Urinary bladder (tissue), 3 donors: ENCODE measurements at regions not wholly inside any gene's neighbourhood (a gene's known extent, or its start where the extent isn't known, plus 50 kb on each side); places are given as distances from the start of the nearest gene placed in this dataset.

ENCODE experiments used
- DNase-seq: peaks from one replicate; pipeline ENCODE4 v3.0.0-alpha.2; 2015; ENCODE audit errors: extremely low spot score
- H3K27ac ChIP-seq: one replicate; pipeline ENCODE4 v1.5.1; 2013; ENCODE audit warnings: low read depth, mild to moderate bottlenecking, moderate library complexity
- H3K36me3 ChIP-seq: one replicate; pipeline ENCODE4 v1.6.1; 2013; ENCODE audit warnings: mild to moderate bottlenecking, moderate library complexity; ENCODE audit not compliant: insufficient read depth
- H3K4me1 ChIP-seq: one replicate; pipeline ENCODE4 v1.6.1; 2013; ENCODE audit warnings: mild to moderate bottlenecking, moderate library complexity; ENCODE audit not compliant: insufficient read depth
- H3K4me3 ChIP-seq: one replicate; pipeline ENCODE4 v1.5.1; 2013; ENCODE audit warnings: low read depth, low read length
- WGBS: extraction: QIAGEN DNeasy Blood & Tissue Kit; methylation state at CpG from one replicate; pipeline ENCODE4 v1.1.7; 2013; 5-methylcytosine and 5-hydroxymethylcytosine counted together
- donor health status: healthy with polysubstance abuse.
- donor health status: healthy.

GRCh38 chr21:15164678-15165303 lies 100.0 kb upstream of the NRIP1 start:
- H3K36me3 ChIP-seq: no peaks in the 10 kb centered on the region
- no peaks in the 10 kb centered on the region for H3K4me1 ChIP-seq
- no peak for DNase-seq
- no peak overlapping the region for H3K27ac ChIP-seq
- no peak overlapping the region for H3K4me3 ChIP-seq
- WGBS: 73% methylated on average over 2 of the region's 2 CpGs

- no peaks in the 10 kb centered on the region for H3K36me3 ChIP-seq
- no peak overlapping the region for H3K4me3 ChIP-seq
- no peaks in the 10 kb centered on the region for H3K4me1 ChIP-seq
- DNase-seq: no peak
- no peak overlapping the region for H3K27ac ChIP-seq
- 75% methylated on average over 2 of the region's 2 CpGs for WGBS
These were observed 105.8 kb upstream of the NRIP1 start for GRCh38 chr21:15170614-15171013.

GRCh38 chr21:15171546-15171945 lies 106.7 kb upstream of the NRIP1 start:
- H3K4me1 ChIP-seq: no peaks in the 10 kb centered on the region
- 71% methylated on average over 4 of the region's 4 CpGs for WGBS
- H3K36me3 ChIP-seq: no peaks in the 10 kb centered on the region
- DNase-seq: no peak
- no peak overlapping the region for H3K27ac ChIP-seq
- H3K4me3 ChIP-seq: no peak overlapping the region

- 59% methylated on average over 3 of the region's 3 CpGs for WGBS
- Histone ChIP-seq H3K4me1 (no peaks in the 10 kb centered on the region), H3K4me3 (no peak overlapping the region), H3K27ac (no peak overlapping the region), H3K36me3 (no peaks in the 10 kb centered on the region)
- DNase-seq: no peak
These were observed 108.2 kb upstream of the NRIP1 start for GRCh38 chr21:15172963-15173362.

GRCh38 chr21:15174923-15175322 lies 110.1 kb upstream of the NRIP1 start:
- H3K27ac ChIP-seq: no peak overlapping the region
- H3K36me3 ChIP-seq: no peaks in the 10 kb centered on the region
- H3K4me3 ChIP-seq: no peak overlapping the region
- DNase-seq: no peak
- WGBS: 96% methylated on average over 3 of the region's 3 CpGs
- H3K4me1 ChIP-seq: no peaks in the 10 kb centered on the region

GRCh38 chr21:15182731-15183130 lies 117.9 kb upstream of the NRIP1 start:
- Histone ChIP-seq H3K4me1 (no peaks in the 10 kb centered on the region), H3K36me3 (no peaks in the 10 kb centered on the region), H3K27ac (no peak overlapping the region), H3K4me3 (no peak overlapping the region)
- 83% methylated on average over 4 of the region's 4 CpGs for WGBS
- DNase-seq: no peak

DNA sequence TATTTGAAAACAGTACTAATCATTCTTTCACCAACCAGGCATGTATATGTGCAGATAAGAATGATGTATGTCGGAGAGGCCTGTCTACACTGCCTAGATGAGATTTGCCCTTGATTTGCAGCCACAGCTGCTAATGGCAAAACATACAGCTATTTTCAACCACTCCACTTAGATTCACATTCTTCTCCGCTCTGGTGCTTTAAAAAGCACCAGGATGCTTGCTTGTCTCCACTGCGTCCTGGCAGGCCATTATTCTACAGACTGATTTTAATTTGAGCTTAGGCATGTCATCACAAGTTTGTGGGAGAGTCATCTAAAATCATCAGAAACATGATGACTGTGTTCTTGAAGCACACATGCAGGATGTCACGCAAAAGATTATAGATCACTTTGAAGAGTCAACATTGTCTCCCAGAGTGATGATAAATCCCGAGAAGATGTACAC lies 119.0 kb upstream of the NRIP1 start:
- WGBS: 69% methylated on average over 5 of the region's 5 CpGs
- Histone ChIP-seq H3K27ac (no peak overlapping the region), H3K4me3 (no peak overlapping the region), H3K36me3 (no peaks in the 10 kb centered on the region), H3K4me1 (no peaks in the 10 kb centered on the region)
- no peak for DNase-seq

- no peaks in the 10 kb centered on the region for H3K36me3 ChIP-seq
- no peak overlapping the region for H3K4me3 ChIP-seq
- no peak overlapping the region for H3K27ac ChIP-seq
- 79% methylated on average over 3 of the region's 3 CpGs for WGBS
- DNase-seq: no peak
- no peaks in the 10 kb centered on the region for H3K4me1 ChIP-seq
These were observed 125.6 kb upstream of the NRIP1 start for GRCh38 chr21:15190412-15190811.

DNA sequence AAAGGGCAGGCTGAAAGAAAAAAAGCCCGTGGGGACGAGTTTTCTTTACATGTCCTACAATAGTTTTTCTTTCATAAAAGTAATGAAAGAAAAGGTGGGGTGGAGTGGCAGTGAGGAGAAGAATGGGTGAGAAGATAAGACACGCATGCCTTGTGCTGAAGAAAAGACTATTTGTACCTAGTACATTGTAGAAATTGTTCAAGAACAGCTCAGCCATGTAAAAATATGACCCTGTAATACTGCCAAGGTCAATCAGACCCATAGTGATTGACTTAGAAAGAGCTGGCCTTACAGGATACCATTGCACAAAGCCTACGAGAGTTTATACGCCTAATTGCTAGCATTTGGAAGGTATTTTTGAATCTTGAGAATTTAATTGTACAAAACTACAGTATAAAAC lies 126.0 kb upstream of the NRIP1 start:
- DNase-seq: no peak
- H3K27ac ChIP-seq: no peak overlapping the region
- WGBS: 92% methylated on average over 5 of the region's 5 CpGs
- H3K36me3 ChIP-seq: no peaks in the 10 kb centered on the region
- no peak overlapping the region for H3K4me3 ChIP-seq
- H3K4me1 ChIP-seq: no peaks in the 10 kb centered on the region

DNA sequence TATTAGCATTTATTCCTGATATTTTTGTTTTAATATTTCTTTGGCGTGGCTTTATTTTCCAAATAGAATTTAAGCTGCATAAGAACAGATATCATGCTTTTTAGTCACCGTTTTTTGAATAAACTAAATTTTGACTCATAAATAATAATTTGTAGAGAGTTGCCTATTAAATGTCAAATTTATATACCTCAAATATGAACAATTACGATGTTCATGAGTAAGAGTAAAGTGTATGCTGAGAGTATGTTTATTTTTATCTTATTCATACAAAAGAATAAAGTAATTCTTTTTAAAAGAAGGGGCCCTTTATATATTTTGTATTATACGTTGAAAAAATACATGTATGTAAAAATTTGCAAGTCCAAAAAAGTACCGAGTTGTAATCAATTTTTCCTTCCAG lies 126.5 kb upstream of the NRIP1 start:
- Histone ChIP-seq H3K27ac (no peak overlapping the region), H3K4me3 (no peak overlapping the region), H3K36me3 (no peaks in the 10 kb centered on the region), H3K4me1 (no peaks in the 10 kb centered on the region)
- no peak for DNase-seq
- WGBS: 87% methylated on average over 5 of the region's 5 CpGs

DNA sequence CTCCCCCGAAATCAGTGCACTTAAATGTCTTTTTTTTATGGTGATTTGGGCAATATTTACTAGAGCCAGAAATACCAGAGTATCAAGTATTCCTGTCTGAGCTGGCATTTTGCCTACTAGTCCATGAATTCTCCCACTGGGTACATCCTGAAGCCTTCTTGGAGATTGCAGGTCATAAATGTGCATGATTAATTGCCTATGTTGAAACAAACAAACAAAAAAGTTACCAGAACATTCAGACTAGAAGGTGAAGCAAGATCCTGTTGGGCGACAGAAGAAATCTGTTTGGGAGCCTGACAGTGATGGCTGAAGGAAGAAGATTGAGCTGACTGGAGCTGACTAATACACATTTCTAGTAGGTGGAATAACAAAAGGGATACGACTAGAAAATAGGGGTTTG lies 127.4 kb upstream of the NRIP1 start:
- WGBS: 81% methylated on average over 3 of the region's 3 CpGs

GRCh38 chr21:15193937-15194336 lies 129.1 kb upstream of the NRIP1 start:
- 93% methylated on average over 3 of the region's 3 CpGs for WGBS
- H3K27ac ChIP-seq: no peak overlapping the region
- H3K36me3 ChIP-seq: no peaks in the 10 kb centered on the region
- H3K4me3 ChIP-seq: no peak overlapping the region
- H3K4me1 ChIP-seq: no peaks in the 10 kb centered on the region
- DNase-seq: no peak

More for the DNA sequence above, 127.4 kb upstream of the NRIP1 start:
- no peak for DNase-seq
- no peak overlapping the region for H3K4me3 ChIP-seq
- no peaks in the 10 kb centered on the region for H3K4me1 ChIP-seq
- no peaks in the 10 kb centered on the region for H3K36me3 ChIP-seq
- no peak overlapping the region for H3K27ac ChIP-seq

DNA sequence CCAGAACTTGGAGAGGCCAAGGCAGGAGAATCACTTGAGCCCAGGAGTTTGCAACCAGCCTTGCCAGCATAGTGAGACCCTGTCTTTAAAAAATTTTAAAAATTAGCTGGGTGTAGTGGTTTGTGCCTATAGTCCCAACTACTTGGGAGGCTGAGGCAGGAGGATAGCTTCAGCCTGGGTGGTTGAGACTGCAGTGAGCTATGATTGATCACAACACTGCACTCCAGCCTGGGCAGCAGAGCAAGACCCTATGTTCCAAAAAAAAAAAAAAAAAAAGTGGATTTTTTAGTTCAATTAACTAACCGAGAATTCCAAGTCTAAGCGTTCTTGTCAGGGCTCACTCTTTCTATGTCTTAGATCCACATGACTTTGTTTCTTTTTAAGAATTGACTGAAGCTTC lies 130.3 kb upstream of the NRIP1 start:
- no peak for DNase-seq
- Histone ChIP-seq H3K4me1 (no peaks in the 10 kb centered on the region), H3K36me3 (no peaks in the 10 kb centered on the region), H3K27ac (no peak overlapping the region), H3K4me3 (no peak overlapping the region)
- 96% methylated on average over 2 of the region's 2 CpGs for WGBS

- 89% methylated on average over 1 of the region's 1 CpG for WGBS
- no peak for DNase-seq
- no peaks in the 10 kb centered on the region for H3K36me3 ChIP-seq
- no peak overlapping the region for H3K27ac ChIP-seq
- H3K4me3 ChIP-seq: no peak overlapping the region
- no peaks in the 10 kb centered on the region for H3K4me1 ChIP-seq
These were observed 131.0 kb upstream of the NRIP1 start for GRCh38 chr21:15195768-15196167.

GRCh38 chr21:15197696-15198095 lies 132.9 kb upstream of the NRIP1 start:
- Histone ChIP-seq H3K4me1 (no peaks in the 10 kb centered on the region), H3K36me3 (no peaks in the 10 kb centered on the region), H3K4me3 (no peak overlapping the region), H3K27ac (no peak overlapping the region)
- DNase-seq: no peak
- 89% methylated on average over 2 of the region's 2 CpGs for WGBS
